M059J (cell line): ENCODE measurements at regions not wholly inside any gene's neighbourhood (a gene's known extent, or its start where the extent isn't known, plus 50 kb on each side); places are given as distances from the start of the nearest gene placed in this dataset.
"Not testable (repeated sequence)": the region's sequence is repeated elsewhere in the genome, so short reads cannot be mapped to it uniquely, and the experiment has no call there.

Source experiments
- DNase-seq: peaks from one replicate; pipeline ENCODE4 v3.0.0-alpha.2; 2012; ENCODE audit warnings: low read depth

DNA sequence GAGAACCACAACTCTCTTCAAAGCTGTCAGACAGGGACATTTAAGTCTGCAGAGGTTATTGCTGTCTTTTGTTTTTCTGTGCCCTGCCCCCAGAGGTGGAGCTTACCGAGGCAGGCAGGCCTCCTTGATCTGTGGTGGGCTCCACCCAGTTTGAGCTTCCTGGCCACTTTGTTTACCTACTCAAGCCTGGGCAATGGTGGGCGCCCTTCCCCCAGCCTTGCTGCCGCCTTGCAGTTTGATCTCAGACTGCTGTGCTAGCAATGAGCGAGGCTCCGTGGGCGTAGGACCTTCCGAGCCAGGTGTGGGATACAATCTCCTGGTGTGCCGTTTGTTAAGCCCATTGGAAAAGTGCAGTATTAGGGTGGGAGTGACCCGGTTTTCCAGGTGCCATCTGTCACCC, 822.1 kb downstream of the KCNMA1 start:
- not testable (repeated sequence) for DNase-seq

DNA sequence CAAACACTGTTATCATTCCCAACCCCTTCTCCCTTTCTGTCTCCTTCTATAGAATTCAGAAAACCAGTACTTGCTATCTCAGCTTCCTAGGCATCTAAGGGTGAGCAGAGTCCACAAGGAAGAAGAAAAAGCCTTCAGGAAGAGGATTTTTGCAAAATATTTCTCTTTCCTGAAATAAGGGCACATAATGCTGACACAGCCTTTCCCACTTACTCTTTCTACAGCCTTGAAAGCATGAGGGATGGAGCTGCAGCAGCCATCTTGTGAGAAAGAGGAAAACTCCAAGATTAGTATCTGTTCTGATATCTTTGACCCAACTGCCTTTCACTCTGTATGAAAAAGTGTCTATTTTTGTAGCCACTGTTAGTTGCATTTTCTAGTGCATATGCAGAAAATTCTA, 826.2 kb downstream of the KCNMA1 start:
- no peak for DNase-seq

GRCh38 chr10:76788452-76788811, 849.2 kb downstream of the KCNMA1 start:
- no peak for DNase-seq

- no peak for DNase-seq
Measured at GRCh38 chr10:76787746-76788451, 849.7 kb downstream of the KCNMA1 start.

GRCh38 chr10:76786504-76787072, 851.0 kb downstream of the KCNMA1 start:
- peak; percentile 64 for DNase-seq

DNA sequence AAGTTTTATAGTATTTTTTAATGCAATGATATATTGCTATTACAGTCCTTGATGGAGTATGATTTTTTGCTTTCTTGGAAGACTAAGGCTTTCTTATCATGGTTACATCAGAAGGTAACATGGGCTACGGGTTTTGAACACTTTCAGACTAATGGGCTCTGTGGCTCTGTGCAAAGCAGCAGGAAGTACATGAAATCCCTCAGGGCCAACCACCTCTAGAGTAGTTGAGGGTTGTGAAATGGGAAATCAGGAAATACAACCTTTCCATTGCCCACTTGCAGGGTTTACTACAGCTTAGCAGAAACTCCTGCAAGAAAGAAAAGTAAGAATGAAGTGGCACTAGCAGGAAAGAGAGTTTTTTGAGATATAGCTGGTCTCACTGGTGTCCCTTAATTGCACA, 853.5 kb downstream of the KCNMA1 start:
- DNase-seq = no peak

- peak; percentile 17 for DNase-seq
Measured at GRCh38 chr10:76779796-76780301, 857.8 kb downstream of the KCNMA1 start.

DNA sequence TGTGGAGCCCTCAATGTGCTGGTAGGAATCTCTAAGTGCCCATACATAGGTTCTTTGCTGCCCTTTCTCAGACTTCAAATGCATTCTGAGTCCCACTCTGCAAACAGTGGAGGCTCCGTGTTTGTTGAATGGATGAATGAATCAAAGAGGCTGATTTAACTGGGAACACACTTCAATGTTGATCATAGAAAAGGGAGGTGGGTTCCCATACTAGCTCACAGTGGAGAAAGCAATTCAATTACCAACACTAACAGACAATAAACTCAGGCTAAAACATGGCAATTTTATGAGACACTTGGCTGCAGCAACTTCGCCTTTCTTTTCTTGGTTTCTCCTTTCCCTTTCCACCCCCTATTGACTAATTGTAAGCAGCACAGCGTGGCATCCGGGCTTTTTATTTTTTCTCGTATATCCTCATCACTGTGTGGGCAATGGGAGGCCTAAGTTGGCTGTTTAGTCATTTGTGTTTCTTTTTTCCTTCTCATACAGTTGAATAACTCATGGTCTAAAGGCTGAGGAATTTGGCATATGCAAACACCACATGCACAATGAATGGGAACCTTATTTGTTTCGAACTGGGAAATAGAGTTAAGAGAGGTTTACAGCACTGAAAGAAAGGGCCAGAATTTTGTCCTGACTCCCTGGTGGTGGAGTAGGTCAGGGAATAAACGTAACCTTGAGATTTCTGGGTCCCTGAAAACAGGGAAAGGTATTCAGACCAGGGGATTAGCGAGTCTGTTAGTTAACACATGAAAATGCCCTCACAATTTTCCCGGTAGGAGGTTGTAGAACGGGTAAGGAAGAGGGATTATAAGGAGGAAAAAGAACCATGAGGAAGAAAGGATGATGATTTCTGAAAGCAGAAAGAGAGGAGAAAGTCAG, 858.5 kb downstream of the KCNMA1 start:
- DNase-seq = peak; percentile 44

- no peak for DNase-seq
Measured at GRCh38 chr10:76774987-76775603, 862.5 kb downstream of the KCNMA1 start.

GRCh38 chr10:76769582-76769981, 868.0 kb downstream of the KCNMA1 start:
- no peak for DNase-seq

DNA sequence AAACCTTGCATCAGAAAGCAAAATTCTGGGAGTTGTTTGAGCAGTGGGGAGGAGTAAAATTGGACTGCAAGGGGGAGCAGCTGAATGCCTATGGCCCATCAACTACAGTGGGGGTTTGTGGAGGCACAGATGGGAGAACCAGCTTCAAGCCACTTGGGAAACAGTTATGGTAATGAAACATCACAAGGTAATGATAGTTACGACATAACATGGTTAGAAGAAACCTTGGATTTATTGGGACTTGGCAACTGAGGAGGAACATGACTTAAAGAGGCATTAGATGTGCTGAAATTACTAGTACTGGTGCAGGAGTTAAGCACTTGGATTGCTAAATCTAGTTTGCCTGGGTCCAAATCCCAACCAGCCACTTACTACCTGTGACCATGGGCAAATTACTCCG, 868.4 kb downstream of the KCNMA1 start:
- DNase-seq = no peak

DNA sequence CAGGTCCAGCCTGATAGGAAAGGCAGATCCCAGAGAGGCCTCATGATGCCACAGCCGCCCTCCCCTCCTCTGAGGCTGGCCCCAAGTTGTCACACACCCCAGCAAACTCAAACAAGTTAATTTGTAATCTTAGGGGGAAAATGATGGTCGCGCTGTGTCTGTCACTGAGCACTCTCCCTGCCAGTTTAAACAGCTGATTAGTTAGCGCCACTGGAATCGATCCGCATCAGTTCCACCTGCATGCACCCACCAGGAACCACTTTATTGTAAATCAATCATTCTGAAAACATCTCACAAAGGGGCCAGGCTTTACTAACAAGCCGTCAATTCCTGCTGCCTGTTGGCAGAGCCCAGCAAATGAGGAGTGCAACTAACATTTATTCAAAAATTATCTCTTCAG, 870.9 kb downstream of the KCNMA1 start:
- no peak for DNase-seq

- not testable (repeated sequence) for DNase-seq
Measured at GRCh38 chr10:76764921-76765320, 872.7 kb downstream of the KCNMA1 start.

DNA sequence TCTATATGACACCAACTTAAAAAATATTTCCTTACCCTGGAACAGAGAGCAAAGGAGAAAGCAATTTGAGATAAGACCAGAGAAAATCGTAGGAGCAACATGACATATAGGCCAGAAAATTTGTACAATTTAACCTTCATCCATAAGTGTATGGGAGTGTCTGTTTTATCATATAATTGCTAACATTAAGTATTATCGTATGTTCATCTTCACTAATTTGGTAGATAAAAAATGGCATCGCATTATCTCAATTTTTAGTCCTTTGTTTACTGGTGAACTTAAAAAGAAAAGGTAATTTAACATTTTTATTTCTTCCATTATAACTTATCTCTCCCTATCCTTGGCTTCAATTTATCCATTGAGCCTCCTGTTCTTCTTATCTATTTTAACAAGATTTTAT, 873.4 kb downstream of the KCNMA1 start:
- no peak for DNase-seq

GRCh38 chr10:76763376-76763775, 874.2 kb downstream of the KCNMA1 start:
- DNase-seq = no peak

DNA sequence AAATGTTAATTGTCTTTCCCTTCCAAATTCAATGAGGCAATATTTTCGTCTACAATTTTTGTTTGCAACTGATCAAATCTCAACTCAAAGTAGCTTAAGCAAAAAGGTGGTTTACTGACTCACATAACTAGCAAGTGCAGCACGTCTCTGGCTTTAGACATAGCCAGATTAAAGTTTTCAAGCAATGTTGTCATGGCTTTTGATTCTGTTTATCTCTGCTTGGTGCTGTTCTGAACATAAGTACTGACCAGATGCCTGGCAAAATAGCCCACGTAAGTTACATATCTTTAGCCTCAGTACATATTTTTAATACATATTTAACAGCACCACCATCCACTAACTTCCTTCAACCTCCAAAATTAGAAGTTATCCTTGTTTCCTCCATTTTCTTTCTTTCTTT, 877.9 kb downstream of the KCNMA1 start:
- no peak for DNase-seq

DNA sequence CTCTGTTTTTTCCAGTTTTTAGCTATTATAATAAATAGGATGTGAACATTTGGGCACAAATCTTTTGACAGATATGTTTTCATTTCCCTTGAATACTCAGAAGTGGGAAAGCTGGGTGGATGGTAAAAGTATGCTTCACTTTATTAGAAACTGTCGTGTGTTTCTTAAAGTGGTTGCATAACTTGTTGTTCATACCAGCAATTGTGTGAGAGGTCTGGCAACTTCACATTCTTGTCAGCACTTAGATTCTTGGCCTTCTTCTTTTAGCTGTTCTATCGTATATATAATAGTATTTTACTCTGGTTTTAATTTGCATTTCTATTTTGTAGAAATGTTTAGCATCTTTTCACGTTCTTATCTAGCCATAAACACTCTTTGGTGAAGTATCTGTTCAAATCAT, 894.4 kb downstream of the KCNMA1 start:
- DNase-seq = no peak

DNA sequence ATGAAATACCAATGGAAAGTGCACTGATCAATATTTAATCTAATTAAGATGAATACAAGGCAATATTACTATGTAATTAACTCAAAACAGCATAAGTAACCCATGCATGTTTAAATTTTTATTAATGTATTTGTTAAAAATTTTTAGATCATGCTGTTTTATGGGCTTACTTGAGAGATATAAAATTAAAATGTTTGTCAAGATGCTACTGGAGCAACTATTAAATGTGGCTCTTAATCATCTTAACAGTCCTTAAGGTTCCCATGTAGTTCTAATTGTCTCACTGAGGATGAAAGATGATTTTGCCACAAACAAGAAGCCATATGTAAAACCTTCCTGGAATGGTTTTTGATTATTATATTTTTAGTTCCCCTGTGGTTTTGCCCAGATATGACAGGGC, 897.1 kb downstream of the KCNMA1 start:
- DNase-seq = no peak

GRCh38 chr10:76738991-76739390, 898.6 kb downstream of the KCNMA1 start:
- no peak for DNase-seq

- DNase-seq = no peak
Measured at GRCh38 chr10:76736815-76737618, 900.6 kb downstream of the KCNMA1 start.

- DNase-seq = no peak
Measured at GRCh38 chr10:76736392-76736791, 901.2 kb downstream of the KCNMA1 start.
